HG02678 (cell line): ENCODE measurements at regions not wholly inside any gene's neighbourhood (a gene's known extent, or its start where the extent isn't known, plus 50 kb on each side); places are given as distances from the start of the nearest gene placed in this dataset.
"Not testable (repeated sequence)": the region's sequence is repeated elsewhere in the genome, so short reads cannot be mapped to it uniquely, and the experiment has no call there.

Experiments
- ATAC-seq: cut with Tn5 transposase; IDR thresholded peaks from one replicate; pipeline ENCODE4 v1.9.1; 2021; ENCODE audit warnings: mild to moderate bottlenecking, moderate library complexity; ENCODE audit not compliant: unreplicated experiment

DNA sequence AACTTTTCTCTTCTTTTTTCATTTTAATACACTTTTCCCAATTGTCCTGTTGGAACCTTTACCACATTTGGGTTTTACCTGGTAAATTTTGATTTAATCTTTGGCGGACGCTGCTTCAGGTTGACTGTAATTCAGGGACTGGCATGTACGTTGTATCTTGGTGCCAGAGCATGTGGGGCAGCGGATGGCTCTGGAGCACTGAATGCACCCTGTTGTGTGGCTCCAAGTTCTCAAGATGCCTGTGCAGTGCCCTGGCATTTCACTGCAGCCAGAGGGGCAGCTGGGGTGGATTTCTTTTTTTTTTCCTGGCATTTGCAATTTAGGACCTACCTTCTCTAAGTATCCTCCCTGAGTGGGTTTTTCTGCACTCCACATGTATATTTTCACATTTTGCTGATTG is 242.2 kb downstream of the BLID start:
- ATAC-seq = no peak

DNA sequence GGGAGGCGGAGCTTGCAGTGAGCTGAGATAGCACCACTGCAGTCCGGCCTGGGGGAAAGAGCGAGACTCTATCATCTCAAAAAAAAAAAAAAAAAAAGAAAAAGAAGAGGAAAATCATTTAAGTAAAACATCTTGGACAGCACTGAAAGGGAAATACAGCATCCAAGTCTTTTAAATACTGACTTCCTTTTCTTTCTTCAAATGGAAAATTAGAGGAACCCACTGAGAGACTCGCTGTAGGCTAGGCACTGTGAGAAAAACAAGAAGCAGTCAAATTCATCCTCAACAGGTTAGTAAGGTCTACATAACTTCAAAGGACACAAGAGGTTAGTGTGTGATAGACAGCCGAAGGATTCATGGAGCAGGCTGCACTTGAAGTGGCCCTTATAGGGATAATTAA is 243.7 kb downstream of the BLID start:
- no peak for ATAC-seq

DNA sequence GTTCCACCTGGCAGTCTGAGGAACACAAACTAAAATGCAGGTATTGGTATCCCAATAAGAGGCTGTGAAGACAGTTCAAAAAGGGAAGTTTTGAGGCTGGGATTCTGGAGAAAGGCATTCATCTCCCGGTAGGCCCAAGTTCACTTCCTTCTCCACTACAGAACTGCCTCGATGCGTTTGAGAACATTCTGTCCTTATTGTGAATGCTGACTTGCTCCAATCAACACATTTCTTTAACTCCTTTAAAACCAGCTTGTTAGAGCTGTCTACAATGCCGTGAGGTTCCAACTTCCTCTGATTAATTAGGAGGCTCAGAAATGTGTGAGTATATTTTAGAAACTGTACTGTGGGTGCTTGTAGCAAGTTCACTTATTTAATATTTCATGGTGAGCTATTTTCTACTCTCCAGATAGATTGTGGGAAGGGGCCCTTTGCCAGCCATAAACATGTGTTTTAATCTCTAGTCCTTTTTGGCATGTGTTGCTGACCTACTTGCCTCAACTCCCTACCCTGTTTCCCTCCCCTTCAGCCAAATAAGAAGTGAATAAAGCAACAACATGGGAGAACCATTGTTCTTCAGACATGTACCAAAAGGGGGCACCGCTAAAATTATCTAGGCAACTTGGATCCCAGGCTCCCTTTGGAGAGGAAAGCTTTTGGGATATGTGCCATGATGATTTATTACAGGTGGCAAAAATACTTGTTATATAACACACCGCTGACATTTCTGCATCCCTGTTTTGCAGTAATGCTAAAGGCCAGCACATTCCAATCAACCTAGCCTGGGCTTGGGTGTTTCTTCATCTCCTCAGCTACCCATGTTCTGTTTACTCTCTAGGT is 245.6 kb downstream of the BLID start:
- ATAC-seq = no peak

DNA sequence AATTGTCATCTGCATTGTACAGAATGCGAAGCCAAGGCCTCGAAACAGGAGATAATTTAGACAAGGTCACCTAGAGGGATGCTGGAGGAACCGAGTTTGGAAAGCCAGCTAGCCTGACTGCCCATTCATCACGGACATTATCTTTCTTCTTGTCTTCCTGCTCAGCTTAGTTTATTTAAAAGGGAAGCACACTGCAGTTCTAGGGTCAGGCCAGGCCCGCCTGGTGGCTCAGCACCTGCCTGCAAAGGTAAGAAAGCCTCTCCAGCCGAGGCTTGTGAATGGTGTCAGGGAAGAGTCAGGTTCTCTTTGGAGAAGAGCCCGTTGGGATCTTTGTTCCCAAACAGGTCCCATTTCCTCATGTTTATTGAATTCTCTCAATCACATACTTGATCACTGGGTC is 246.5 kb downstream of the BLID start:
- ATAC-seq = no peak

DNA sequence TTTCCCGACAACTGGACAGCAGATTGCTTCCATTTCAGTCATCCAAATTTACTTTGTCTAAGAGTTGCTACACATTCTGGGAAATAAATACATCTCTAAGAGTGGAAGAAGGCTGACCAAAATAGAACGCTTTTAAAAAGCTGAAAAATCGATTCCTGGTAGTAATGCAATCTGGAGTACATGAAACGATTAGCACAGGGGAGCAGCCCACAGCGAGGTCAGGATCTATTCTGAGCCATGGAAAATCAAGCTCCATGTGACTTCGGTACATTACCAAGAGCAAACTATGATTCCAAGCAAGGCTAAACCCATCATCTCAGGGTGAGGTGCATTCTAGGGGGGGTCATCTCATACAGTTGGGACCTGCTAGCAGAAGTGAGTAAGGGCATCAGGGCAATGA is 249.3 kb downstream of the BLID start:
- ATAC-seq = no peak

DNA sequence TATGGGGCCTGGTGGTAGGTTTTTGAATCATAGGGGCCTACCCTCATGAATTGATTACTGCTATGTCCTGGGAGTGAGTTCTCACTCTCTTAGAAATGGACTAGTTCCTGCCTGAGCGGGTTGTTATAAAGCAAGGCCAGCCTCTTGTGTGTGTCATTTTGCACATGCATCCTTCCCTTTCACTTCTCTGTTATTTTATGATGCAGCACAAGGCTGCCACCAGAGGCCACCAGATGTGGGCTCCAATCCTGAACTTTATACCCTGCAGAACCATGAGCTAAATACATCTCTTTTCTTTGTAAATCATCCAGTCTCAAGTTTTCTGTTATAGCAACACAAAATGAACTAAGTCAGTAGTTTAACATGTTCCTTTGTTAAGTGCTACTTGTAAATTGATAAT is 251.4 kb downstream of the BLID start:
- no peak for ATAC-seq

DNA sequence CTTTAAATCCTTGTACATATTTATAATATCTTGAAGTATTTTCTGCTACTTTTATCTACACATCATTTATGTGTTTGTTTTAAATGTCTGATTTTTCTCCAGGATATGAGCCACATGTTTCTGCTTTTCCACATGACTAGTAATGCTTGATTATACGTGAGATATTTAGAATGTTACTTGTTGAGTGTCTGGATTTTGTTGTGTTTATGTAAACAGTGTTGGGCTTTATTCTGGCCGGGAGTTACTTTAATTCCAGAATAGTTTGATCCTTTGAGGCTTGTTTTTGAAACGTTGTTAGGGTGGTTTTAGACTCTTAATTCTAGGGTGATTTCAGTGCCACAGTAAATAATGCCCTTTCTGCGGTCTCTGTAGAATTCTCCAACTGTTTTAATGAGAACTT is 252.9 kb downstream of the BLID start:
- ATAC-seq = no peak

DNA sequence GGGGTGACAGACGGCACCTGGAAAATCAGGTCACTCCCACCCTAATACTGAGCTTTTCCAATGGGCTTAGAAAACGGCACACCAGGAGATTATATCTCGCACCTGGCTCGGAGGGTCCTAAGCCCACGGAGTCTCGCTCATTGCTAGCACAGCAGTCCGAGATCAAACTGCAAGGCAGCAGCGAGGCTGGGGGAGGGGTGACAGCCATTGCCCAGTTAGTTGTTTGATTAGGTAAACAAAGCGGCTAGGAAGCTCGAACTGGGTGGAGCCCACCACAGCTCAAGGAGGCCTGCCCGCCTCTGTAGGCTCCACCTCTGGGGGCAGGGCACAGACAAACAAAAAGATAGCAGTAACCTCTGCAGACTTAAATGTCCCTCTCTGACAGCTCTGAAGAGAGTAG is 260.9 kb downstream of the BLID start:
- not testable (repeated sequence) for ATAC-seq

DNA sequence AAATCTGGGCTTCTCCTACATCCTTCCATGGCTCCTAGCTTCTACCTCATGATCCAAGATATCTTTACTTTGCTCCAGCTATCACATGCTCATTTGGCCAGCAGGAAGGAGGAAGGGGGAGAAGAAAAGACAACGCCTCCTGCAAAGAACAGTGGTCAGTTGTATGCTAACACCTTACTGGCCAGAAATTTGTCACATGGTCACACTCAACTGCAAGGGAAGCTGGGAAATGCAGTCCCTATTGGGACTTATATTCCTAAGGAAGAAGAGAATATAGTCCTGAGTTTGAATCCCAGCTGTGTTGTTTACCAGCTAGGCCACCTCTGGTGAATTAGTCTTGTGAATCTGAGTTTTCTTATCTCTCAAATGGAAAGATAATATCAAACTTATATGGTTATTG is 272.0 kb downstream of the BLID start:
- no peak for ATAC-seq

DNA sequence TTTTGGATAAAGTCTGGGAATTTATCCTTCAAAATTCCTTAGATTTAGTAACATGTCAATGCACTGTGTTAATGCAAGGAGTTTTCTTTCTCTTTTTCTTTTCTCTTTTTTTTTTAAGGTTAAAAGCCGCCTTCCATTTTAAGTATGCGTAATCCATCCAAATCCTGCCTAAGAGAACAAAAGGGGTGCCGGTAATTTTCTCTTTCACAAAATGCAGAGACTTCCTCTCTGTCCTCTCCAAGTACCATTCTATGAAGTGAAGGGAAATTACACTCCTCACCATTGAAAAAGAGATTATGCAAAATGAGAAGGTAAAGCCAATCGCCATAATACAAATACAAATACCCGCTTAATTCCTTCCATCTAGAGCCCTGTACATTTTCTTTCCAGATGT is 273.8 kb downstream of the BLID start:
- ATAC-seq = no peak

DNA sequence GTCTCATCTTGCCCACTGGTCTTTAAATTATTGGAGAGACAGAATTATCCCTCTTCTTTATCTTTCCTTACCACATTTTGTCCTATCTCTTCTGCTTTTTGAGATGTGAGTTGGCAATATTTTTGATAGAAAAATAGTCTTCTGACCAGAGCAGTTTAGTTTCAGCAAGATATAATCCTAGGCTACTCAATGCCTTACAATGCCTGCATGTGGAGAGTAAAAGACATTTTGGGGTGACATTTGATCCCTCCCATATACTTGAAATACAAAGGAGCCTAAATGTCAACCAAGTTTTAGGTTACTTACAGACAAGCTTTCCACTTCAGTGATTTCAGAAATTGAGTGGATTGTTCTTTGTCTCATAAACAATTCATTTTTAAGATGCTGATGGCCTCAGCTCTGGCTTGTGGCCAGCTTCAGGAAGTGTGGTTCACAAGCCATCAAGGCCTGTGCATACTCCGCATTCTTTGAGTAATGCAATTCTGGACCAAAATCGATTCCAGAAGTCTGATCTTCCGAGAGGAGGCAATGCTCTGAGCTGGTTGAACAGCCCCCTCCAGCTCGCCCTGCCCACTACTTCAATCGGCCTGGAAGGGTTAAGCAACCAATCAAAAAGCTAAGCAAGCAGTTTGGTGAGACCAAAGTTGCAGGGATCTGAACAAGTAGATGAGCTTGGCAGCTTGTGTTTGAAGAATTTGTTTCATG is 274.4 kb downstream of the BLID start:
- no peak for ATAC-seq

DNA sequence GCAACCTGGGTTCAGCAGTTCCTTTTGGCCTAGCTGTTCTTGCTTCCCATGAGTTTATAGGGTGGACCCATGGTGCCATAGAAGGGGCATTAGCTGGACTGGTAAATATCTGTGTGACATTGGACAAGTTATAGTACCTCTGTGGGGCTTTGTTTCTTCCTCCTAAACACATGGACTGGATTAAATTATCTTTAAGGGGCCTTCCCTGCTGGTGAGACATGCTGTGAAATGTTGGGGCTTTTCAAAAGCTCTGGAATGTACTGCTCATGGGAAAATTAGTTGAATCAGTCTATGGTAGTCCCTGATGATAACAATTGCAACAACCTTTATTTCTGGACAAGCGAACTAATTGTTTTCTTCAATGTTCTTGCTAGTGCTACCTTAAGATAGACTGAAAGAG is 276.2 kb downstream of the BLID start:
- no peak for ATAC-seq

DNA sequence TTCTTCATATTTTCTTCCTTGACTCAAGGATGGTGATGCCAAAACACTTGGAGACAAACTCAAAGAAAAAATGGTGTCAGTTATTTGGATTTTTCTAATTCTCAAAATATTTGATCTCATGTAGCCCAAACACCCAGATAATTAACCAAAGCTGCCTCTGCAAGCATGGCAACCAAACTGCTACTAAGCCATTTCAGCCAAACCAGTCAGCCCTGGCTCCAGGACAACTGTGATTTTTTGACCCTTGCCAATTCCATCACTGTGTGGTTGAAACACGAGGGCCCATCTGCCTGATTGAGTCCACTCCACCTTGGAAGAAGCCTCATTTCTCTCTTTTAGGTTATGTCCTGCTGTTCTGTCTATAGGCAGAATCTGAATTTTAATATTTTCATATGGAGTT is 277.4 kb downstream of the BLID start:
- ATAC-seq = no peak

DNA sequence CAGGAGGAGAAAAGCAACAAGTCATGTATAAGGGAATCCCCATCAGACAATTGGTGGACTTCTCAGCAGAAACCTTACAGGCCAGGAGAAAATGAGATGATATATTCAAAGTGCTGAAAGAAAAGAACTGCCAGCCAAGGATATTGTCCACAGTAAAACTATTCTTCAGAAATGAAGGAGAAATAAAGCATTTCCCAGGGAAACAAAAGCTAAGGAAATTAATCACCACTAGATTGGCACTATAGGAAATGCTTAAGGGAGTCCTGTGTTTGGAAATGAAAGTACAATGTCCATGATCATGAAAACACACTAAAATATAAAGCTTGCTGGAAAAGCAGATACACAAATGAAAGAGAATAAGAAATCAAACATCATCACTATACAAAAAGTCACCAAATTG is 282.0 kb downstream of the BLID start:
- no peak for ATAC-seq

DNA sequence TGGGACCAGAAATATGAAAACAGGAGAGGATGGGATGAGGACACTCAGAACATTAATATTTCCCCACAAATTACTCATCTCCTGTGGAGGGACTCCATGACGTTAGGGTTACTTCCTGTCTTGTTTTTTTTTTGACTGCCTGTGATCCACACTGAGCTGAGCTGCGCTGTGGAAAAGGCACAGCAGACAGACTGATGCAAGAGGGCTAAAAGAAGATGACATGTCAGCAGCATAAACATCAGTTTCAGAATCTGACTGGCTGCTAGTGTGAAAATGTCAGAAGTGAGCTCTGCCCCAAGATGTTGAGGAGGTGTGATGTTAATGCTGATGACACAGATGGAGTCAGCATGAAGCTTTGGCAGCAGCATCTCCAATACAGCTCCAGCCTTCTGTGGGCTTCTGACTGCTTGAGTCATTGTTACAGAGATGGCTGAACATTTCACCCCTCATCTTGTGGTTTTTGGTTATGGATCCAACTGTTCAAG is 286.8 kb downstream of the BLID start:
- no peak for ATAC-seq

DNA sequence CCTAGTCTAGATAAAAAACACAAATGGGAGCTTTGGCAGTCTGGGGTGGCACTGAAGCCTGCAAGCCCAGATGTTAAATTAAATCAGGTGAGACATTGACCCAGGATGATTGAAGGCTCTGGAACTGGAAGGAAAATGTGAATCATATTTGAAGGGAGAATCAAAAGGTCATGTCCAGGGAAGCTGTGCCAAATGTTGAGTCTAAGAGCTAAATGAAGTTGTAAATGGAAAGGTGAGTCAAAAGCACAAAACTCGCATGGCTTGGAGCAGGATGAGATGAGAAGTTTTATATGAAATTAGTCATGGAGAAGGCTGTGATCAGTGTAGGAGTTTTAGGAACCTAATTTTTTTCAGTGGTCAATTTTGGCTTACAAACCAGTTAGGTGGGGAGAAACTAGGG is 301.1 kb downstream of the BLID start:
- no peak for ATAC-seq

DNA sequence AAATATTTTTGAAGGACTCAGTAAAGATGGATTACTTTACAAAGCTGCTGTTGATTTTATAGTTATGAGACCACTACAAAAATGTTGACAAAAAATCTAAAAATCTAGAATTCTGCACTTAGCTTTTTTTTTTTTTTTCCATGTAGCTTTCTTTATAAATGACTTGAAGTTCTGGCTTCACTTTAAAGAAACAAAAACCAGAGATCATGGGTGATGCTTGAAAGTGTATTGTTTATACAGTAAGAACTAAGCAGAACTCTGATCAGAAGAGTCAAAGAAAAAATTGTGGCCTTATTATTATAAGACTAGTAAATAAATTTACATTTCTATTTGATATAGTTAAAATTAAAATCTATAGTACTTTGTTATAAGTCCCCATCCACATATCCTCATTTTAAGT is 301.7 kb downstream of the BLID start:
- no peak for ATAC-seq

DNA sequence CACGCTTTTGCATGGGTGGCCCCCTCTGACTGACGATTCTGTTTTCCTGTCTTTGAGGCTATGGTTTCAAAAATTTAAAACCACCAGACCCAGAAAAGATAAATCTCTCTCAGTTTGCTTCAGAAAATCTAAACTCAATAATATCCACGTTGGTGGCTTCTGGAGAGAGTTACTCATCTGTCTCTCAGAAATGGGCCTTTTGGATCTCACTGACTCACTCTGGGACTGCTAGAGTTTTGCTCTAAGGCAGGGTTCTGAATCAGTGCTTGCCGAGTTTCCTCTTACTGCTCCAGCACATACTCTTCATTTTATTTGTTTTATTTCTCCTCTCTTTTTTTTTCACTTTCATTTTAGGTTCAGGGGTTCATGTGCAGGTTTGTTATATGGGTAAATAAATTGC is 305.7 kb downstream of the BLID start:
- no peak for ATAC-seq

DNA sequence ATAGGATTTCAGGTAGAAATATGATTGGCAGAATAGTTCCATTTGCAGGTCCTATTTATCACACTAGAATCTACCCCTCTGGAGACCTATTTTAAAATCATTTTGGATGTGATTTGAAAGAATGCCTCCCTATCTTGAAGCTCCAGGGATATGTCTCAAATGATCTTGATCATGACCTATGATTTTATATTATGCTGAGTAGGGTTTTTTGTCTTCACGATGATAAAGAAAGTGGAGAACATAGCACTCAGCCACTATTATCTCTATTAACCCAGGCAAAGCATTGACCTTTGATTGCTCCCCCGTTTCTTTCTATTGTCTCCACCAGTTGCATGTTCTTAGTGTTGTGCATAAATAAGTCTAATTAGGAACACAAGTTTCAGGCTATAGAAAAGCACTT is 307.9 kb downstream of the BLID start:
- no peak for ATAC-seq

DNA sequence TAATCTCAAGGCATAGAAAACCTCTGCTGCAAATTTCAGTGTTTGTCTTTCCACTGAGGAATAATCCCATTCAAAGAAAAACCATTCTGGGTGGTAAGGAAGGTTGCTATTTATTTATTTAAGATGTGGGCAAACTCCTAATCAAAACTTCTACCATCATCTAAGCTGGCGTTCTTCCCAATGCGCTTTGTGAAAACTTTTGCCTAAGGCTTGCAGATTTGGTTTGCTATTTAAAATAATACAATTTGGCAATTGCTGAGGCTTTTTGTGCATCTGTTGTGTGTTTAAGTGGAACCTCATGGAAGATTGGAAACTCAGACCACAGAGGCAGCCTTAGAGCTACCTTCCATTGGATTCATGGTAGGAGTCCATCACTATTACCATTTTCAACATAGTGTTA is 309.0 kb downstream of the BLID start:
- ATAC-seq = no peak

DNA sequence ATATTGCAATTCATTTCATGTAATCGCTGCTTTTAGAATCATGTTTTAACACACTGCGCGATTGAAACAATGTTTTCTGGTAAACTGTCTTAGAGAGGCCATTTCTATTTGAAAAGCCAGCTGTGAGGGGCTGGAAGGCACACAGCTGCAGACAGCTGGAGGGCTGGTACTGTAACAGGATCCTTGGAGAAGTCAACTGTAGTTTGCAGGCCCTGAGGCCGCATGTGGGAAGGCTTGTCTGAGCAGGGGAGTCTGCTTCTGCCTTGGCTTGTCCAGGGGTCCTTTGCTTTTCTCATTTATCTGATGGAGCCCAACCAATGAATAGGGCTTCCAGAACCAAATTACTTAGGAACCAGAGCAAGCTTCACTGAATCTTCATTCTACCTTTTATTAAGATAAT is 313.5 kb downstream of the BLID start:
- ATAC-seq = no peak

DNA sequence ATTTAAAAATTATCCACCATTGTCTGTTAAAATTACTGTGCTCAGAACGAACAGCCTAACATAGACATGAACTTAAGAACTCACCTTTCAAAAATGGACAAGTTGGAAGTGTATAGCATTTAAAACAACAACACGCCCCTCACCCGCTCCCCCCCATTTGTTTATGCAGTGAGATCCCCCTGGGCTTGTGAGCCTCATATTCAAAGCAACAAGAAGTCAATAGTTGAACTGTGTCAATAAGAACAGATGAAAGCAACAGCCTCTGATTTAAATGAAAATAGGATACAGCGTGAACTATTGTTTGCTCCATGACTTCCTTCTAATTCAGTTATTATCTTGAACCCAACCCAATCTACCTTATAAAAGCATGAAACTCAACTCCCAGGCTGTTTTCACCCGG is 314.2 kb downstream of the BLID start:
- no peak for ATAC-seq

DNA sequence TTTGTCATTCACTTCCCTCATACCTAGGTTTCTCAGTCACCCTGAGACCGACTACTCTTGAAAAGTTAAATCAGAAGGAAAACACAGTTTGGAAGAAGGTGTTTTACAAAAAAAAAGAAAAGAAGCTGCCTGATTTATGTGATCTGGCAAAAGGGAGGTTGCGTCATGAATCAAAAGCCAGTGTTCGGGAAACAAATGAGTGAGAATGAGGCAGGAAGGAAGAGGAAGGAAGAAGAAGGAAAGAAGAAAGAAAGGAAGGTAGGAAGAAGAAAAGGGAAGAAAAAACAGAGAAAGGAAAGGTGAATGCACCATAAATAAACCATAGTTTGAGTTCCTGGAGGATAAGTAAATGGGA is 314.6 kb downstream of the BLID start:
- no peak for ATAC-seq
